ENCODE measurements at regions not wholly inside any gene's neighbourhood (a gene's known extent, or its start where the extent isn't known, plus 50 kb on each side); places are given as distances from the start of the nearest gene placed in this dataset.

DNA sequence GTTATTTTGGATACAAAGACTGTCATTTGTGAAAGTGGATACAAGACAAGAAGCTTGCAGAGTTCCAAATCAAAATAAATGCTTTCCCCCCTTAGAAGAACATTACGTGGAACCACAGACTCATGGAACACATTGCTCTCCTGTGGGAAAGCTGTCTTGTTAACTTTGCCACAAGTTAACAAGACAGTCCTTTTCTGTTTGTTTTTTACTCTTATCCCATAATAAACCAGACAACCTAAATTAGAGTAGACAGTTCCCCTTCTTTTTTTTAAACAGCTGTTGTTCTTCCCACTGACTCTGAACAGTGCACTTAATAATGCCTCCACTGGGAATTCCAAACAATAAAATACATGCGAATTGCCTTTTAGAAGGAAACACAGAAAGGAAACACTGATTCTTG, 255.3 kb upstream of the UBE2E2 start:
- no peak for TF ChIP-seq EZH2 (IDR thresholded peaks at IDR 0.05; ENCODE audit: borderline replicate concordance, low read length)
- TF ChIP-seq, protein P1, sequence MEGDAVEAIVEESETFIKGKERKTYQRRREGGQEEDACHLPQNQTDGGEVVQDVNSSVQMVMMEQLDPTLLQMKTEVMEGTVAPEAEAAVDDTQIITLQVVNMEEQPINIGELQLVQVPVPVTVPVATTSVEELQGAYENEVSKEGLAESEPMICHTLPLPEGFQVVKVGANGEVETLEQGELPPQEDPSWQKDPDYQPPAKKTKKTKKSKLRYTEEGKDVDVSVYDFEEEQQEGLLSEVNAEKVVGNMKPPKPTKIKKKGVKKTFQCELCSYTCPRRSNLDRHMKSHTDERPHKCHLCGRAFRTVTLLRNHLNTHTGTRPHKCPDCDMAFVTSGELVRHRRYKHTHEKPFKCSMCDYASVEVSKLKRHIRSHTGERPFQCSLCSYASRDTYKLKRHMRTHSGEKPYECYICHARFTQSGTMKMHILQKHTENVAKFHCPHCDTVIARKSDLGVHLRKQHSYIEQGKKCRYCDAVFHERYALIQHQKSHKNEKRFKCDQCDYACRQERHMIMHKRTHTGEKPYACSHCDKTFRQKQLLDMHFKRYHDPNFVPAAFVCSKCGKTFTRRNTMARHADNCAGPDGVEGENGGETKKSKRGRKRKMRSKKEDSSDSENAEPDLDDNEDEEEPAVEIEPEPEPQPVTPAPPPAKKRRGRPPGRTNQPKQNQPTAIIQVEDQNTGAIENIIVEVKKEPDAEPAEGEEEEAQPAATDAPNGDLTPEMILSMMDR (IDR thresholded peaks at IDR 0.05; ENCODE audit: low read length) = no peak
